AG04449 (cell line): ENCODE measurements at regions not wholly inside any gene's neighbourhood (a gene's known extent, or its start where the extent isn't known, plus 50 kb on each side); places are given as distances from the start of the nearest gene placed in this dataset.
"Not testable (repeated sequence)": the region's sequence is repeated elsewhere in the genome, so short reads cannot be mapped to it uniquely, and the experiment has no call there.

Source experiments
- CTCF ChIA-PET: fragments of 350-600 bp; formaldehyde crosslinking; extraction: SDS; loops from one replicate; lab custom pipeline; 2021; ENCODE audit warnings: antibody characterized with exemption; lab: Yijun Ruan, JAX
- POLR2A ChIA-PET: fragments of 400-600, 350-600 bp; formaldehyde crosslinking; extraction: SDS; loops from one replicate; lab custom pipeline; 2020; ENCODE audit warnings: antibody characterized with exemption, inconsistent platforms; lab: Yijun Ruan, JAX
- DNase-seq: peaks from one replicate; pipeline ENCODE4 v3.0.0-alpha.2; 2010; ENCODE audit warnings: low read depth, low spot score
- H3K4me3 ChIP-seq: 2 replicates; pipeline ENCODE4 v1.5.1; 2011; ENCODE audit warnings: low read depth, mild to moderate bottlenecking, control low read depth, low read length
- CTCF ChIP-seq: IDR thresholded peaks from one replicate; pipeline ENCODE4 v1.5.1; 2011; ENCODE audit warnings: mild to moderate bottlenecking, moderate library complexity, low read length, control low read depth, inconsistent platforms; ENCODE audit not compliant: insufficient read depth; ENCODE audit errors: missing control alignments

DNA sequence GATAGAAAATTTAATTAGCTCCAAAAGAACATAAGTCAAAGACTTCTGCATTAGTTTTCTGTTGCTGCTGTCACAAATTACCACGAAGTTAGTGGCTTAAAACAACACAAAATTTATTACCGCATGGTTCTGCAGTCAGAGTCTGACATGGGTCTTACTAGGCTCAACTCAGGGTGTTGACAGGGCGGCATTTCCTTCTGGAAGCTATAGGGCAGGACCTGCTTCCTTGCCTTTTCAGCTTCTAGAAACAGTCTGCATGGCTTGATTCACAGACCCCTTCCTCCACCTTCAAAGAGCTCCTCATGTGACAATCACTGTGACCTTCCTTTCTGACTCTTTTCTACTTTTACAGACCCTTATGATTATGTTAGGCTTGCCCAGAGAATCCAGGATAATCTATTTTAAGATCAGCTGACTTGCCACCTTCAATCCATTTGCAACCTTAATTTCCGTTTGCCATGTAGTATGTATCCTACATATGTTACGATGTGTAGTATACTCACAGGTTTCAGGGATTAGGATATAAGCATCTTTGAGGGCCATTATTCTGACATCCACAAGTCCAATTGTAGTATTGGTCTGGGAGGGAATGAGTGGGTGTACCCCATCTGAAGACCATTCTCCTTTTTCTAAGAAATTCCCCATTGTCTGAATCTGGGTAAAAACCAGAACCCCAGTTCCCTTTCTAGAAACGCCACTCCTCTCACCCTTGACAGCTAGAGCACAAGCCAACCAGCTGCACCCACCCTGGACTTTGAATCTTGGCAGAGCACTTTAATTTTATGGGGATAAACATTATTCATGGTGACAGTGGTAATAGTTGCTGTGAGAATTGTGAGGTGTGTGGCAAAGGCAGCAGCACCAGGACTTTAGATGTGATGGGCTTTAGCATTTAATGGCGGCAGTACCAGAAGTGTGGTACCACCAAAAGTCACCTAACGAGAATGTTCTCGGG lies 265.5 kb downstream of the KCNJ2 start:
- ChIA-PET CTCF (no interaction called here), POLR2A (no interaction called here)
- H3K4me3 ChIP-seq, result no peak overlapping the region
- TF ChIP-seq CTCF, result no peak
- DNase-seq, result no peak

- ChIA-PET POLR2A (no interaction called here), CTCF (no interaction called here)
- no peak overlapping the region for H3K4me3 ChIP-seq
- no peak for DNase-seq
- no peak for TF ChIP-seq CTCF
Observed at GRCh38 chr17:70437656-70438055, 268.3 kb downstream of the KCNJ2 start.

DNA sequence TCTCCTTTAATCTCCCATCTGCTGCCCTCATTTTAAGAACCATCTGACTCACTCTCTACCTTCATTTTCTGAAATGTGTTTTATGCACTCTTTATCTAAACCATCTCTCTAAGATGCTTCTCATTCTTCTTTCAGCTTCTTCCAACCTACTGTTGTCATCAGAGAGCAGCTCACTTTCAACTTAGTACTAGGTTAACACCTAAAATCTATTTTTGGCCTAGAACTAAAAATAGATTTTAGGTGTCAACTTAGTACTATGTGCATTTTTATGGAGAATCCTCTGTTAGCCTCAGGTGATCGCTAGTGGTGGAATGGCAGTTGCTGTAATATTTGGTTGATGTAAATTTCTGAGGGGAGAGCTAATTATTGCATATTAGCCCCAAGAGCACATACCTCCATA lies 277.1 kb downstream of the KCNJ2 start:
- CTCF ChIA-PET, result no interaction called here
- DNase-seq, result no peak
- TF ChIP-seq CTCF, result no peak
- no peak overlapping the region for H3K4me3 ChIP-seq
- POLR2A ChIA-PET, result no interaction called here

DNA sequence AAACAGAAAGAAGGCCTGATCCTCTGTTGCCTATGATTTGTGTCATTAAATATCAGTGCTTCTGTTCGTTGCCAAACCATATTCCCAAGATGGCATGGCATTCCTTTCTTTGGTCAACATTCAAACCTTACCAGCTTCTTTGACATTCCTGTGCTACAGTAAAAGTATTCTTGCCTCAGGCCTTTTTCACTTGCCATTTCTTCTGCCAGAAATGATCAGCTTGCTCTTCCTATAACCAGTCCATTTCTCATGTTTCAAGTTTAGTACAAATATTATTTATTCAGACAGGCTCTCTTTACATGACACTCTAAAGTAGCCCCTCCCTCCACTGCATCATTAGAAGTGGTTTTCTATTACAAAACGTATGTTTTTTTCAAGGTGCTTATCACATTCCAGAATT lies 278.3 kb downstream of the KCNJ2 start:
- ChIA-PET CTCF (no interaction called here), POLR2A (no interaction called here)
- H3K4me3 ChIP-seq, result no peak overlapping the region
- no peak for DNase-seq
- TF ChIP-seq CTCF, result no peak

GRCh38 chr17:70453075-70453474 lies 283.7 kb downstream of the KCNJ2 start:
- POLR2A ChIA-PET, DNase-seq, CTCF ChIA-PET, H3K4me3 ChIP-seq: not testable (repeated sequence)

DNA sequence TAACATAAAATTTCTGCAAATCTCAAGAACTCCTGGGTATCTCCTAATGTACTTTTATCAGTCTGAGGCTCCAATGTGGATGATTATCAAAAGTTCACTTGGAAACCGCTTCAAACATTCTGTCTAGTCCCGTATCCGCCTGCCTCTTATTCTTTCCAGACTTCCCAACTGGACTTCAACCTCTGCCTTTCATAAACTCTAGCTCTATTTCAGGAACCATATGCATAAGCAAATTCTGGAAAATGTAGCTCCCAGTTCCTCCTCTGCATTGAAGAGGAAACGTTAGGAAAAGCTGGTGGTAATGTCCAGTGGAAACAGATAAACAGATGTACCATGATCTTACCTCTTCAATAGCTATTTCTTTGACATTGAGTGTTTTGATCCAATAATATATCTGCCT lies 285.0 kb downstream of the KCNJ2 start:
- no peak for DNase-seq
- no peak overlapping the region for H3K4me3 ChIP-seq
- no peak for TF ChIP-seq CTCF
- ChIA-PET CTCF (no interaction called here), POLR2A (no interaction called here)

- POLR2A ChIA-PET, result no interaction called here
- no peak overlapping the region for H3K4me3 ChIP-seq
- CTCF ChIA-PET, result no interaction called here
- TF ChIP-seq CTCF, result no peak
- DNase-seq, result no peak
Observed at GRCh38 chr17:70454908-70455307, 285.6 kb downstream of the KCNJ2 start.
